ENCODE measurements at regions not wholly inside any gene's neighbourhood (a gene's known extent, or its start where the extent isn't known, plus 50 kb on each side); places are given as distances from the start of the nearest gene placed in this dataset.

DNA sequence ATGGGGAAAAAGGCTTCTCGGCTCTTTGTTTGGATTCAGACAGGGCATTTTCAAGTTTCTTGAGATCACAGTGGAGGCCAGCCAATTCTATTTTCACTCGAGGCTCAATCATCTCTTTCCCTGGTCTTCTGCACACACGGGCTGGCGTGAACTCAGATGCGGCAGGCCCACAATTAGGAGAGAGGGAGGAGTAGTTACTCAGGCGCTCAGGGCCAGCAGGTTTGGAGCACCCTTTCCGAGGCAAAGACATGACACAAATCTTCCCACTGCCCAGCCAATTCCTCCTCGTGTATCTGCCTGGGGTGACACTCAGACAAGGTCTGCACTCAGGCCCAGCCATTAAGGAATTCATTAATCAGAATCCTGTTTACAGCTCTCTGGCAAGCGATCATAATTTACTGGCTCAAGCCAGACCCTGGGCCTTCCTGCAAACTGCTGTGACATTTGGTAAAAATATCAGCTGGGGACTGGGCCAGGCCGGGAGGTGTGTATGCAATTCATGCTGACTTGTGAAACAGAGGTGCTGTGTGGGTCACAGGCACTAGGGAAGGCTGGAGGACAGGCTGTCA lies 68.1 kb upstream of the TLE3 start:
- peaks cover 17 to 43% of the 10 kb centered on the region in 2 donors for H3K4me1 ChIP-seq (ENCODE audit: control insufficient read depth in 1 of 2, low read depth in 2 of 2)
- ATAC-seq (ENCODE audit: insufficient number of reproducible peaks, low FRiP score, low read depth) (no peak), DNase-seq (ENCODE audit: low spot score) (no peak)
- H3K9me3 ChIP-seq: no peaks in the 10 kb centered on the region
- H3K36me3 ChIP-seq: no peaks in the 10 kb centered on the region
- no peaks in the 10 kb centered on the region for H3K27me3 ChIP-seq (replicated peaks; ENCODE audit: insufficient read depth)
- H3K27ac ChIP-seq: peak overlapping the region in 1 of 2 donors; percentile 44
- TF ChIP-seq, protein P1, sequence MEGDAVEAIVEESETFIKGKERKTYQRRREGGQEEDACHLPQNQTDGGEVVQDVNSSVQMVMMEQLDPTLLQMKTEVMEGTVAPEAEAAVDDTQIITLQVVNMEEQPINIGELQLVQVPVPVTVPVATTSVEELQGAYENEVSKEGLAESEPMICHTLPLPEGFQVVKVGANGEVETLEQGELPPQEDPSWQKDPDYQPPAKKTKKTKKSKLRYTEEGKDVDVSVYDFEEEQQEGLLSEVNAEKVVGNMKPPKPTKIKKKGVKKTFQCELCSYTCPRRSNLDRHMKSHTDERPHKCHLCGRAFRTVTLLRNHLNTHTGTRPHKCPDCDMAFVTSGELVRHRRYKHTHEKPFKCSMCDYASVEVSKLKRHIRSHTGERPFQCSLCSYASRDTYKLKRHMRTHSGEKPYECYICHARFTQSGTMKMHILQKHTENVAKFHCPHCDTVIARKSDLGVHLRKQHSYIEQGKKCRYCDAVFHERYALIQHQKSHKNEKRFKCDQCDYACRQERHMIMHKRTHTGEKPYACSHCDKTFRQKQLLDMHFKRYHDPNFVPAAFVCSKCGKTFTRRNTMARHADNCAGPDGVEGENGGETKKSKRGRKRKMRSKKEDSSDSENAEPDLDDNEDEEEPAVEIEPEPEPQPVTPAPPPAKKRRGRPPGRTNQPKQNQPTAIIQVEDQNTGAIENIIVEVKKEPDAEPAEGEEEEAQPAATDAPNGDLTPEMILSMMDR (IDR thresholded peaks at IDR 0.05): no peak
- no peak overlapping the region for H3K4me3 ChIP-seq

DNA sequence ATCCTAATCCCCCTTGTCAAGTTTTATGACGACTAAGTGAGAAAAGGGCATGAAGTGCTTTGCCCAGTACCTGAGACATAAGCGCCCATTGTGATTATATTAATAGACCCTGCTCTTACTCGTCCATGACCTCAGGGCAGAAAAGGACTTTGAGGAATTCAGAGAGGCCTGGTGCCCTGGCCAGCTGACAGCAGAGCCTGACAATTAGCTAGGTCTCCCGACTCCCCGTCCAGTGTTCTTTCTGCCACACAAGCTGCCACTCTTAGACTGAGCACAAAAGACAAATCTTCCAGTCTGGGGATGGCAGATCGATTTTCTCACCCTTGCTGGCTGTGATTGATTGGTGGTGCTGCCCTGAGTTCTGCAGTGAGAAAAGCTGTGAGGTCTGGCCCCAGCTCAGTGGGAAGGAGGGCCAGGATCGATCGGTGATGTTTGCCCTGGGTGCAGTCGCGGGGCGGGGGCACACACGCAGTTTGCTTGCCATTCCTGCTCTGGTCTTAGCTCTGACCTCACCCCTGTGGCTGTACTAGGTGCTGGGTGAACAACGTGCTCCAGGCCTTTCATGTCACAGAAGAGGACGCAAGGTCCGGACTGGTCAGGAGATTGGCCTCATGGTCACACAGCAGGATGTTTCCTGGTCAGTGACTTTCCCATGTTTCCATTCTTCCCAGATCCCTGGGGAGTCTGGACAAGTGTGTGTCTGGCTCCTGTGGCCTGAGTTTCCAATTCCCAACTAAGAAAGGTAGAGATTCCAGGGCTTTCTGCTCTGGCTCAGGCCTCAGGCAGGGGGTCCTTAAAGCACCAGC lies 67.4 kb upstream of the TLE3 start:
- H3K9me3 ChIP-seq: no peaks in the 10 kb centered on the region
- no peaks in the 10 kb centered on the region for H3K27me3 ChIP-seq (replicated peaks; ENCODE audit: insufficient read depth)
- TF ChIP-seq, protein P1 (IDR thresholded peaks at IDR 0.05): no peak
- H3K4me1 ChIP-seq (ENCODE audit: control insufficient read depth in 1 of 2, low read depth in 2 of 2): peaks cover 21 to 50% of the 10 kb centered on the region in 2 donors
- DNase-seq (ENCODE audit: low spot score): no peak
- peak overlapping the region in 1 of 2 donors; percentile 44 for H3K27ac ChIP-seq
- H3K36me3 ChIP-seq: no peaks in the 10 kb centered on the region
- H3K4me3 ChIP-seq: no peak overlapping the region
- no peak for ATAC-seq (ENCODE audit: insufficient number of reproducible peaks, low FRiP score, low read depth)

DNA sequence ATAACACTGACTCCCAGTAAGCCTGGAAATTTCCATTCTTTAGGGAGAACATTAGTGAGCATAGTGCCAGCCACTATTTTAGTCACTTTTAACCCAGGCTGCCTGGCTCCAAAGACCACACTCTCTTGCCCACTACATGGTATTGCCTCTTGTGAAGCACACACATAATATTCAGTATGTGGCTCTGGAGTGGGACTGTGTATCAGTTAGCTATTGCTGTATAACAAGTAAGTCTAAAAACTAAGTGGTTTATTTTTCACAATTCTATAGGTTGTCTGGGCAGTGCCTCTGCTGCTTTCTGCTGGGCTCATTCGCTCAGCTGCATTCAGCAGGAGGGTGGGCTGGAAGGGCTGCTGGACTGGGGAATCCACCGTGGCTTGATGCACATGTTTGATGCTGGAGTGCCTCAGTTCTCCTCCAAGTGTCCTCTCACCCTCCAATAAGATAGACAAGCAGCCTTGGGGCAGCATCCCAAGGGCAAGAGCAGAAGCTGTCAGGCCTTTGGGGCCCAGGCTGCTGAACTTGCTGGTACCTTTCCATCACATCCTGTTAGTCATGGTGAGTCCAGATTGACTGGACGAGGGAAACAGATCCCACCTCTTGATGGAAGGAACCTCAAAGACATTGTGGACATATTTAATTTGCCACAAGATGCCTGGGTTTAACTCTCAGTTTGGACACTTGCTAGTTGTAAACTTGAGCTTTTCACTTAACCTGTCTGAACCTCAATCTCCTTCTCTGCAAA lies 66.6 kb upstream of the TLE3 start:
- Histone ChIP-seq H3K4me3 (no peak overlapping the region), H3K9me3 (no peaks in the 10 kb centered on the region), H3K27ac (no peak overlapping the region), H3K36me3 (no peaks in the 10 kb centered on the region), H3K4me1 (ENCODE audit: control insufficient read depth in 1 of 2, low read depth in 2 of 2) (peaks cover 21 to 58% of the 10 kb centered on the region in 2 donors), H3K27me3 (replicated peaks; ENCODE audit: insufficient read depth) (no peaks in the 10 kb centered on the region)
- TF ChIP-seq, protein P1 (IDR thresholded peaks at IDR 0.05): no peak
- DNase-seq (ENCODE audit: low spot score) (no peak), ATAC-seq (ENCODE audit: insufficient number of reproducible peaks, low FRiP score, low read depth) (no peak)

DNA sequence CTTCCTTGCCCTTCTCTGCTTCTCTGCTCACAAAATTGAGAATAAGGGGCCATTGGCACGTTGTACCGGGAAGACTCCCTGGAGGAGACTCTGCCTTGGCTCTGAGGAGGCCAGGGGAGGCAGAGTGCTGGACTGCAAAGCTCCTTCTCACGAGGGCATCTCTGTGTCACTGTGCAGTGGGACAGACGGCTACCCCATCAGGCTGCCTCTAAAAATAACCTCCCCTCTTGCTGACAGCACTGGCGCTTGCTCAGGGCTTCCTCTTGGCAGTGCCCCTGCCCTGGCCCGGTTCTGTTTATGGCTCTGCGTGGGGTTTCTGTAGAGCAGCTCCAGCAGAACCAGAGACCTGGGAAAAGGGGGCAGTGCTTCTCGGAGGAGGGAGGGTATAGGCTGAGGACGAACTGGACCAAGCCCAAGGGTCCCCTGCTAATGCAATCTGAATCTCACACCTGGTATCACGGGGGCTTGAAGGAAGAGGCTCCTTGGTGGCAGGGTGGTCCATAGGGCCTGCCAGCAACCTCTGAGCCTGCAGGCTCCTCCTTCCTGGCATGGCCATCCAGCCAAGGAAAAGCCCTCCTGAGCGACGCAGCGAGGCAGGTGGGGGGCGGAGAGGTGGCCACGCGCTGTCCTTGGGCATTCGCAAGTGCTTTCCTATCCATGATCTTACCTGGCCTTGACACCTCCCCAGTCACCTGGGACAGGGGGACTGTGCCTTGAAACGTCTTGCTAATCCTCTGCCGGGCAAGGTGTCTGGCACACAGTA lies 63.3 kb upstream of the TLE3 start:
- no peak for DNase-seq (ENCODE audit: low spot score)
- TF ChIP-seq, protein P1 (IDR thresholded peaks at IDR 0.05): no peak
- Histone ChIP-seq H3K4me1 (ENCODE audit: control insufficient read depth in 1 of 2, low read depth in 2 of 2) (peaks cover 29 to 65% of the 10 kb centered on the region in 2 donors), H3K27me3 (replicated peaks; ENCODE audit: insufficient read depth) (no peaks in the 10 kb centered on the region), H3K9me3 (no peaks in the 10 kb centered on the region), H3K36me3 (no peaks in the 10 kb centered on the region), H3K27ac (no peak overlapping the region), H3K4me3 (no peak overlapping the region)
- ATAC-seq (ENCODE audit: insufficient number of reproducible peaks, low FRiP score, low read depth): no peak
